HG03565 (cell line): ENCODE measurements at regions not wholly inside any gene's neighbourhood (a gene's known extent, or its start where the extent isn't known, plus 50 kb on each side); places are given as distances from the start of the nearest gene placed in this dataset.
"Not testable (repeated sequence)": the region's sequence is repeated elsewhere in the genome, so short reads cannot be mapped to it uniquely, and the experiment has no call there.

Experiments
- ATAC-seq: cut with Tn5 transposase; IDR thresholded peaks from one replicate; pipeline ENCODE4 v1.9.1; 2021; ENCODE audit warnings: mild to moderate bottlenecking, moderate library complexity; ENCODE audit not compliant: unreplicated experiment

GRCh38 chr10:131363416-131363815 is 51.9 kb upstream of the TCERG1L start:
- ATAC-seq = no peak

GRCh38 chr10:131371571-131371970 is 60.0 kb upstream of the TCERG1L start:
- ATAC-seq = no peak

DNA sequence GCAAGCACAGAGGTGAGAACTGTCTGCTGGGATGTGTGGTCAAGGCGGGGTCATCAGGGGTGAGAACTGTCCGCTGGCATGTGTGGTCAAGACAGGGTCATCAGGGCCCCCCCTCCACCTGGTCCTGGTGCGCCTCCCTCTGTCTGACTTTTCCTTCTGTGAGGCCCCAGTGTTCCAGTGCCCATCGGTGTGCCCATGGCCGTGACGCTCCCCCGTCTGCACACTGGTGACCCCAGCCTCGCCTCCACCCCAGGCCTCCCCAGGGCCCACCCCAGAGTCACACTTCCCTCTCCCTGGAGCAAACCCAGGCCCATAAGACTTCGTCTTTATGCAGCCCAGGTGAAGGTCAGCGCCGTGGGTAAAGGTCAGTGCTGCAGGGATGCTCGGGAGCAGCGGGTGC is 70.1 kb upstream of the TCERG1L start:
- ATAC-seq = no peak

- ATAC-seq = not testable (repeated sequence)
Observed at GRCh38 chr10:131385161-131385872, 73.8 kb upstream of the TCERG1L start.

GRCh38 chr10:131387018-131387529 is 75.6 kb upstream of the TCERG1L start:
- ATAC-seq = no peak

GRCh38 chr10:131391936-131392335 is 80.4 kb upstream of the TCERG1L start:
- ATAC-seq = no peak

DNA sequence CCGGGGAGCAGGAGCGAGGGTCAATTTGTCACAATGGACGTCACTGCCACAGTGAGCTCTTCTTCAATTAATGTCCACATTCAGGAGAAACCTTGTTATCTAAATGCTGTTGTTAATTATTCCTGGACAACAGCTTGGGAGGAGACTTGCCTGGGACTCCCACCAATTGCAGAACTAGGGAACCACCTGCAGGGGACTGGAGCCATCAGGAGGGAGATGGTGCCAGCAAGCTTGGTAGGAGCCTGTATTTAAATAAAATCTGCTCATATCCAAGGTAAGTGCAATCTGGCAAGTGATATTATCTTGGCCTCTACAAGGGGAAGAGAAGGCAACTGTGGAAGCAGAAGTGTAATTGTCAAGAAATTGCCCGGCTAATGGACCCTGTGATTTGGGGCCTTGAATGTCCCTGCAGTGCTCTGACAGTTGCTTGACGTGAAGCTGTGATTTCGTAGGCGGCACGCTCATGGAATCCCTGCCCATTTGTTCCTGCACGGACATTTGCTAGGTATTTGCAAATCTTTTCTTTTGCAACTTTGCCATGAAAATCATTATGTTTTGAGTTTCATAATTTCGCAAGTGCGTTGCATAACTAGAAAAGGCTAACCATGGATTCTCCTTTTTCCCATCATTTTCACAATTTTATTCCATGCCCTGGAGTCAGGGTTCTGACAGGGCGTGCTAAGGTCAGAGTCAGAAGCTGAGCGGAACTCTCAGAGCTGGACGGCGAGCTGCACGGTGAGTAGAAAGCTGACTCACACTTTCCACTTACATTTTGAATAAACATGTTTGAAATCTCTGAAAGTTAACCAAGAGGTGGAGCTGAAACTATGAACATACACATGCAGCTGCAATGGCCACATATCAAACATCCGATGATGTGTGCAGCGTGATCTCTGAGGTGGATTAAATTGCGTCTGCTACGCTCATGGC is 84.9 kb upstream of the TCERG1L start:
- no peak for ATAC-seq

- no peak for ATAC-seq
Observed at GRCh38 chr10:131398166-131398565, 86.6 kb upstream of the TCERG1L start.

GRCh38 chr10:131399981-131400380 is 88.5 kb upstream of the TCERG1L start:
- no peak for ATAC-seq

- ATAC-seq = no peak
Observed at GRCh38 chr10:131400513-131400912, 89.0 kb upstream of the TCERG1L start.

DNA sequence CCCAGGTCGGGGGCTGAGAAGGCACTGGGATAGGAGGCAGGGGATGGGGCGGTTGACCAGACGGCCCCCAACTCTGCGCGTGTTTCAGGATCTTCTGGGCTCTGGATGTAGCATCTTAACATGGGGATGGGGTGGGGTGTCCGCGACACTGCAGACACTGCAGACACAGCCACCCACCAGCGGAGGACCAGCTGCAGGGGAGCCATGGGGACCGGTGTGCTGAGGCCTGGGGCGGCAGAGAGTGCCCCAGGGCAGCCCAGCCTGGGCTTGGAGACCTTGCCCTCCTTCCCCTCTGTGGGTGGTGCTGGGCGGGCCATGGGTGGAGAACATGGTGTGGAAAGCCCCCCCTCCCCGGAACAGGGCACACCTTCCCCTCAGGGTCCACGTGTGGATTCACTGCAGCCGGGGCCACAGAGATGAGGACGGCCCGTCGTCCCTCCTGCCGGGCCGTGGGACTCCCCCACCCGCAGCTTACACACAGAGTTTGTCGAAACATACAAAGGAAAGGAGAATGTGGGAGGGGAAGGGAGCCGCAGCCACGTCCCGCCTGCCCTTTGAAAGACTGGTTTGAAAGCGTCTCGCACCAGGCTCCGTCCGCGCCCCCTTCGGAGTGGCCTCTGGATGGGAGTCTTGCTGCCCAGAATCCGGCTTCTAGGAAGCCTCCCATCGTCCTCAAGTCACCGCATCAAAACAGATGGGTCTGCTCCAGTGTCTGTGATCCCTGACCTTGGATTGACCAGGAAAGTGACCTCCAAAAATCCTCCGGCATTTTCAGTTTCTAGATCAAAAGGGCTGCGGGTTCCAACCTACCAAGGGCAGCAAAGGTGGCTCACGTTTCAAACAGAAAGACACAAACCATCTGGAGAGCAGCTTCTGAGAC is 91.5 kb upstream of the TCERG1L start:
- ATAC-seq = no peak

- ATAC-seq = no peak
Observed at GRCh38 chr10:131403936-131404335, 92.4 kb upstream of the TCERG1L start.

- no peak for ATAC-seq
Observed at GRCh38 chr10:131404886-131405285, 93.4 kb upstream of the TCERG1L start.

- no peak for ATAC-seq
Observed at GRCh38 chr10:131406676-131407392, 95.3 kb upstream of the TCERG1L start.

GRCh38 chr10:131418681-131419080 is 107.2 kb upstream of the TCERG1L start:
- ATAC-seq = no peak

DNA sequence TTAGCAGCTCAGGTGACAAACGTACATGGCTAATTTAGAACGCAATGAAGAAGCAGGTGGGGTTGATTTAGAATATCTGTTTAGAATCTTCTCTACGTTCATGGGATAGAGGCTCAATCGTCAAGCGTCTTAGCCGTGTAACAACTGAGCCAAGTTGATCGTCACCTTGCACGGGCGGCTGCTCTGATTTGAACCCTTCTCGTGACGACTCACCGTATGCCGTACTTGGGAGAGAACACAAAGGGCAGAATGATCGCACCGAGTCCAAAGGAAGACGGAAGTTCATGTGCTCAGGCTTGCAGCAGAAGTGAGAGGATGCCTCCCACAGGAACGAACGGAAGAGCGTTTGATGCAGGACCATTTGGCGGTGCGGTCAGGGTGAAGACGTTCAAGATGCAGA is 108.3 kb upstream of the TCERG1L start:
- ATAC-seq = no peak

GRCh38 chr10:131420867-131421266 is 109.3 kb upstream of the TCERG1L start:
- ATAC-seq = no peak

GRCh38 chr10:131421381-131421780 is 109.9 kb upstream of the TCERG1L start:
- no peak for ATAC-seq

DNA sequence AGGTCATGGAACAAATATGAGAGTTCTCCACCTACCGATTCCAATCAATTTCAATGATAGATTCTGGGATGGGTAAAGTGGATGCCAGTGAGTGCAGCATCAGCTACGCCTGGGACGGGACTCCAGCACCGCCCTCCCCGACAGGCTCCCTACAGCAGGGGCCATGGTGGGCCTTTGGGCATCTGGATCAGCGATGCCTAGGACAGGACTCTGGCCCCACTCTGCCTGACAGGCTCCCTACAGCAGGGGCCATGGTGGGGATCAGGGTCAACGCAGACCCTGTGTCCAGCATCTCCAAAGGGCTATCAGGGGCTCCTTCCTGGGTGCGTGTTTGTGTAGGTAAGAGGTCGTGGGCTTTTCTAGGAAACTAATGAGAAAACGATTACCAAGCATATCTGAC is 111.2 kb upstream of the TCERG1L start:
- no peak for ATAC-seq

- ATAC-seq = no peak
Observed at GRCh38 chr10:131424053-131424452, 112.5 kb upstream of the TCERG1L start.
